C4-2B (cell line): ENCODE measurements at regions not wholly inside any gene's neighbourhood (a gene's known extent, or its start where the extent isn't known, plus 50 kb on each side); places are given as distances from the start of the nearest gene placed in this dataset.

Source experiments
- CTCF ChIP-seq: fragments of 450-650 bp; conservative IDR thresholded peaks from 2 replicates; pipeline ENCODE4 v1.5.1; 2017; ENCODE audit warnings: mild to moderate bottlenecking
- ZFX ChIP-seq: fragments of 450-650 bp; IDR thresholded peaks from 2 replicates; pipeline ENCODE4 v1.6.1; 2017

GRCh38 chr4:52296341-52296740 is 245.2 kb downstream of the SPATA18 start:
- TF ChIP-seq ZFX (no peak), CTCF (no peak)
